ENCODE measurements at regions not wholly inside any gene's neighbourhood (a gene's known extent, or its start where the extent isn't known, plus 50 kb on each side); places are given as distances from the start of the nearest gene placed in this dataset.

GRCh38 chr12:65614259-65614889 lies 209.9 kb upstream of the HMGA2 start:
- TF ChIP-seq CTCF (IDR thresholded peaks at IDR 0.05; ENCODE audit: low read depth, low read length), result no peak
- TF ChIP-seq POLR2A (IDR thresholded peaks at IDR 0.05; ENCODE audit: extremely low read depth, insufficient read length), result no peak
- no peak for TF ChIP-seq MYC (IDR thresholded peaks at IDR 0.05; ENCODE audit: low read depth, low read length)
